Transverse colon (tissue), 4 donors: ENCODE measurements at regions not wholly inside any gene's neighbourhood (a gene's known extent, or its start where the extent isn't known, plus 50 kb on each side); places are given as distances from the start of the nearest gene placed in this dataset.

Experiments used
- POLR2A ChIP-seq: fragments of 450-650 bp; IDR thresholded peaks from one replicate; pipeline ENCODE4 v1.6.1; 2016; ENCODE audit warnings: antibody characterized with exemption, mild to moderate bottlenecking, moderate library complexity
- POLR2AphosphoS5 ChIP-seq, 3 donors: sonication (generic); formaldehyde crosslinking; IDR thresholded peaks; one replicate each; pipeline ENCODE4 v1.6.1; 2016; ENCODE audit warnings: antibody characterized with exemption in 3 of 3
- TF ChIP-seq, protein P1 (sequence below), 5 experiments: fragments of 200-600 bp in 3 of 5; fragments of 450-650 bp in 2 of 5; sonication (generic) in 3 of 5; IDR thresholded peaks; 1 replicate in 2 of 5; 2 replicates in 3 of 5; pipeline ENCODE4 v1.5.1; 2016 to 2017; ENCODE audit warnings: antibody characterized with exemption in 5 of 5, inconsistent platforms in 3 of 5, mild to moderate bottlenecking in 2 of 5, moderate library complexity in 1 of 5

DNA sequence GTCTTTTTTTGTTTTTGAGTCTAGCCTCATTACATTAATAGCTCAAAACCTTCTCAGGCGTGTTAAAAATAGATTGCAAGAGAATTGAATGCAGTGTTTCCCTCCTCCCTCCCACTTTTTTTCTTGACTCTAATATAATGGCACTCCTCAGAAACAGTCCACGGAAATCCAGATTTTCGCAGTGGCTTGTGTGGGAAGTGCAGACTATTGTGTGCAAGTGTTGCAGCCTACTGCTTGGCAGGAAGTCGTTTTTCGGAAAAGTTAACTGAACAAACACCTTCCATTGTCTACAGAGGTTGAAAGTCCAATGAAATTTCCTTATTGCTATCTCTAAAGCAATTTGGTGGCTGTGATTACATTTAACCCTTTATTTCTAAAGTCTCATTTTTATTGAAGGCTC lies 147.9 kb upstream of the E2F7 start:
- TF ChIP-seq, protein P1, sequence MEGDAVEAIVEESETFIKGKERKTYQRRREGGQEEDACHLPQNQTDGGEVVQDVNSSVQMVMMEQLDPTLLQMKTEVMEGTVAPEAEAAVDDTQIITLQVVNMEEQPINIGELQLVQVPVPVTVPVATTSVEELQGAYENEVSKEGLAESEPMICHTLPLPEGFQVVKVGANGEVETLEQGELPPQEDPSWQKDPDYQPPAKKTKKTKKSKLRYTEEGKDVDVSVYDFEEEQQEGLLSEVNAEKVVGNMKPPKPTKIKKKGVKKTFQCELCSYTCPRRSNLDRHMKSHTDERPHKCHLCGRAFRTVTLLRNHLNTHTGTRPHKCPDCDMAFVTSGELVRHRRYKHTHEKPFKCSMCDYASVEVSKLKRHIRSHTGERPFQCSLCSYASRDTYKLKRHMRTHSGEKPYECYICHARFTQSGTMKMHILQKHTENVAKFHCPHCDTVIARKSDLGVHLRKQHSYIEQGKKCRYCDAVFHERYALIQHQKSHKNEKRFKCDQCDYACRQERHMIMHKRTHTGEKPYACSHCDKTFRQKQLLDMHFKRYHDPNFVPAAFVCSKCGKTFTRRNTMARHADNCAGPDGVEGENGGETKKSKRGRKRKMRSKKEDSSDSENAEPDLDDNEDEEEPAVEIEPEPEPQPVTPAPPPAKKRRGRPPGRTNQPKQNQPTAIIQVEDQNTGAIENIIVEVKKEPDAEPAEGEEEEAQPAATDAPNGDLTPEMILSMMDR (IDR thresholded peaks at IDR 0.05) = peak in 4 of 5 experiments; percentile 14 to 69 (median 38)
- TF ChIP-seq POLR2A (no peak), POLR2AphosphoS5 (IDR thresholded peaks at IDR 0.05) (peak in 1 of 3 donors; percentile 41)
